H9 (cell line): ENCODE measurements at regions not wholly inside any gene's neighbourhood (a gene's known extent, or its start where the extent isn't known, plus 50 kb on each side); places are given as distances from the start of the nearest gene placed in this dataset.

Source experiments
- DNase-seq: peaks from one replicate; pipeline ENCODE4 v3.0.0-alpha.2; 2017
- H2AFZ ChIP-seq: one replicate; pipeline ENCODE4 v1.6.1; 2013; ENCODE audit warnings: mild to moderate bottlenecking, low read length, control low read depth, moderate library complexity
- H2AK5ac ChIP-seq: 2 replicates; pipeline ENCODE4 v1.6.1; 2013; ENCODE audit warnings: low read length, control low read depth, mixed read lengths; ENCODE audit not compliant: insufficient read length
- H2BK120ac ChIP-seq: one replicate; pipeline ENCODE4 v1.6.1; 2013; ENCODE audit warnings: low read depth, mild to moderate bottlenecking, low read length, control low read depth, inconsistent platforms; ENCODE audit not compliant: poor library complexity, severe bottlenecking
- H2BK12ac ChIP-seq: 2 replicates; pipeline ENCODE4 v1.6.1; 2013; ENCODE audit warnings: low read length, control low read depth, mixed read lengths, low read depth; ENCODE audit not compliant: insufficient read length
- H2BK15ac ChIP-seq: 2 replicates; pipeline ENCODE4 v1.6.1; 2013; ENCODE audit warnings: low read depth, low read length, control low read depth
- H2BK20ac ChIP-seq: one replicate; pipeline ENCODE4 v1.6.1; 2013; ENCODE audit warnings: low read depth, mild to moderate bottlenecking, low read length, control low read depth, inconsistent platforms; ENCODE audit not compliant: poor library complexity, severe bottlenecking
- H2BK5ac ChIP-seq: 2 replicates; pipeline ENCODE4 v1.6.1; 2013; ENCODE audit warnings: low read length, control low read depth, mixed read lengths; ENCODE audit not compliant: insufficient read length
- H3K14ac ChIP-seq: 2 replicates; pipeline ENCODE4 v1.6.1; 2013; ENCODE audit warnings: low read length, control low read depth; ENCODE audit not compliant: insufficient read depth
- H3K18ac ChIP-seq: 2 replicates; pipeline ENCODE4 v1.6.1; 2013; ENCODE audit warnings: low read depth, mild to moderate bottlenecking, mixed read lengths, low read length, control low read depth; ENCODE audit not compliant: insufficient read length
- H3K23ac ChIP-seq: 2 replicates; pipeline ENCODE4 v1.6.1; 2013; ENCODE audit warnings: low read length, control low read depth, mixed read lengths, low read depth; ENCODE audit not compliant: insufficient read length
- H3K23me2 ChIP-seq: 2 replicates; pipeline ENCODE4 v1.6.1; 2013; ENCODE audit warnings: low read depth, mild to moderate bottlenecking, mixed read lengths, low read length, control low read depth; ENCODE audit not compliant: insufficient read length, poor library complexity, severe bottlenecking
- H3K27ac ChIP-seq: 2 replicates; pipeline ENCODE4 v1.5.1; 2013; ENCODE audit warnings: low read length, control low read depth, mixed read lengths, low read depth; ENCODE audit not compliant: insufficient read length
- H3K27me3 ChIP-seq: 2 replicates; pipeline ENCODE4 v1.6.1; 2013; ENCODE audit warnings: low read length, control low read depth, inconsistent platforms; ENCODE audit not compliant: insufficient read depth
- H3K4ac ChIP-seq: 2 replicates; pipeline ENCODE4 v1.6.1; 2013; ENCODE audit warnings: low read depth, mild to moderate bottlenecking, control low read depth, inconsistent platforms, low read length, moderate library complexity
- H3K4me1 ChIP-seq: 2 replicates; pipeline ENCODE4 v1.6.1; 2013; ENCODE audit warnings: low read length, control low read depth, inconsistent platforms; ENCODE audit not compliant: insufficient read depth
- H3K4me2 ChIP-seq: 2 replicates; pipeline ENCODE4 v1.6.1; 2013; ENCODE audit warnings: low read length, control low read depth, mixed read lengths; ENCODE audit not compliant: insufficient read length, insufficient read depth
- H3K56ac ChIP-seq: 2 replicates; pipeline ENCODE4 v1.6.1; 2013; ENCODE audit warnings: low read depth, mild to moderate bottlenecking, mixed read lengths, low read length, control low read depth; ENCODE audit not compliant: insufficient read length
- H3K79me1 ChIP-seq: 2 replicates; pipeline ENCODE4 v1.6.1; 2013; ENCODE audit warnings: low read depth, mild to moderate bottlenecking, moderate library complexity, low read length, control low read depth, inconsistent platforms; ENCODE audit not compliant: insufficient read depth, poor library complexity, severe bottlenecking
- H3K79me2 ChIP-seq: 2 replicates; pipeline ENCODE4 v1.6.1; 2013; ENCODE audit warnings: low read length, control low read depth, inconsistent platforms; ENCODE audit not compliant: insufficient read depth
- H3K9ac ChIP-seq: 2 replicates; pipeline ENCODE4 v1.6.1; 2013; ENCODE audit warnings: low read length, control low read depth, mixed read lengths; ENCODE audit not compliant: insufficient read length; ENCODE audit errors: extremely low read depth
- H3K9me3 ChIP-seq: one replicate; pipeline ENCODE4 v1.6.1; 2013; ENCODE audit warnings: low read depth, low read length, inconsistent platforms; ENCODE audit not compliant: control insufficient read depth
- H3T11ph ChIP-seq: one replicate; pipeline ENCODE4 v1.6.1; 2013; ENCODE audit warnings: mild to moderate bottlenecking, low read length, control low read depth, inconsistent platforms
- H4K20me1 ChIP-seq: one replicate; pipeline ENCODE4 v1.6.1; 2013; ENCODE audit not compliant: control insufficient read depth, insufficient read length, insufficient read depth
- H4K5ac ChIP-seq: 2 replicates; pipeline ENCODE4 v1.6.1; 2013; ENCODE audit warnings: low read depth, mild to moderate bottlenecking, mixed read lengths, low read length, control low read depth; ENCODE audit not compliant: insufficient read length
- H4K8ac ChIP-seq: replicated peaks from 2 replicates; pipeline ENCODE4 v1.6.1; 2013; ENCODE audit warnings: low read length, control low read depth, mixed read lengths, low read depth; ENCODE audit not compliant: insufficient read length
- H4K91ac ChIP-seq: 2 replicates; pipeline ENCODE4 v1.6.1; 2013; ENCODE audit warnings: low read depth, mild to moderate bottlenecking, moderate library complexity, mixed read lengths, low read length, control low read depth; ENCODE audit not compliant: insufficient read length
- H3K27ac Mint-ChIP-seq, 3 experiments: 2 replicates in 2 of 3; 3 replicates in 1 of 3; pipeline ENCODE4 v1.8.0; 2020 to 2021; ENCODE audit warnings: mixed read lengths in 3 of 3, mild to moderate bottlenecking in 1 of 3, moderate library complexity in 1 of 3
- H3K27me3 Mint-ChIP-seq: 2 replicates; pipeline ENCODE4 v1.8.0; 2021; ENCODE audit warnings: low read depth, mild to moderate bottlenecking, moderate library complexity, mixed read lengths
- H3K36me3 Mint-ChIP-seq, 3 experiments: 2 replicates in 2 of 3; 3 replicates in 1 of 3; pipeline ENCODE4 v1.8.0; 2020 to 2021; ENCODE audit warnings: low read depth in 3 of 3, mixed read lengths in 3 of 3; ENCODE audit not compliant: insufficient read depth in 1 of 3
- H3K4me1 Mint-ChIP-seq, 2 experiments: 2 replicates each; pipeline ENCODE4 v1.8.0; 2020; ENCODE audit warnings: mixed read lengths in 2 of 2
- H3K4me3 Mint-ChIP-seq, 2 experiments: 2 replicates in 1 of 2; 3 replicates in 1 of 2; pipeline ENCODE4 v1.8.0; 2020 to 2021; ENCODE audit warnings: mild to moderate bottlenecking in 2 of 2, mixed read lengths in 2 of 2, moderate library complexity in 1 of 2
- H3K9me3 Mint-ChIP-seq, 2 experiments: 2 replicates in 1 of 2; 3 replicates in 1 of 2; pipeline ENCODE4 v1.8.0; 2020; ENCODE audit warnings: mild to moderate bottlenecking in 2 of 2, mixed read lengths in 2 of 2, moderate library complexity in 1 of 2
- CTCF ChIP-seq: fragments of 200-600 bp; sonication (generic); conservative IDR thresholded peaks from 3 replicates; pipeline ENCODE4 v1.8.0; 2021; ENCODE audit warnings: antibody characterized with exemption, mild to moderate bottlenecking
- WGBS: extraction: QIAGEN DNeasy Blood & Tissue Kit; methylation state at CpG from one replicate; pipeline ENCODE4 v1.1.7; 2013; ENCODE audit warnings: missing lambda C conversion rate, low lambda C conversion rate, mixed read lengths; ENCODE audit not compliant: insufficient read length; ENCODE audit errors: extremely low coverage; 5-methylcytosine and 5-hydroxymethylcytosine counted together

- H3K27ac Mint-ChIP-seq = no peak overlapping the region
- Histone ChIP-seq H3K23me2 (no peaks in the 10 kb centered on the region), H3K23ac (no peak overlapping the region), H3K79me1 (no peaks in the 10 kb centered on the region), H3K27ac (no peak overlapping the region), H3K27me3 (no peaks in the 10 kb centered on the region), H3K14ac (no peak overlapping the region), H2BK15ac (no peak overlapping the region), H4K8ac (no peak overlapping the region), H2AFZ (no peak overlapping the region), H2BK20ac (no peak overlapping the region), H2BK120ac (no peak overlapping the region), H3K4me2 (no peak overlapping the region), H3K79me2 (no peaks in the 10 kb centered on the region), H3K9ac (no peak overlapping the region), H3K4ac (no peak overlapping the region), H3K56ac (no peak overlapping the region), H3K9me3 (no peaks in the 10 kb centered on the region), H2BK5ac (no peak overlapping the region), H4K20me1 (no peaks in the 10 kb centered on the region), H2BK12ac (no peak overlapping the region), H3K18ac (no peak overlapping the region), H4K91ac (no peak overlapping the region), H4K5ac (no peak overlapping the region), H3K4me1 (no peaks in the 10 kb centered on the region), H2AK5ac (no peak overlapping the region), H3T11ph (no peak overlapping the region)
- peaks cover 5% of the 10 kb centered on the region for H3K27me3 Mint-ChIP-seq
- H3K4me3 Mint-ChIP-seq = no peak overlapping the region
- WGBS = no CpG with 5 or more reads among the region's 9 CpGs
- peaks cover 11 to 32% of the 10 kb centered on the region in 2 experiments for H3K9me3 Mint-ChIP-seq
- no peak for DNase-seq
- H3K4me1 Mint-ChIP-seq = no peaks in the 10 kb centered on the region
- H3K36me3 Mint-ChIP-seq = peaks cover 0 to 14% (median 0%) of the 10 kb centered on the region in 3 experiments; a peak in 4 of 7 replicates
- TF ChIP-seq CTCF = no peak
Observed at GRCh38 chr18:77635451-77635850, 385.8 kb downstream of the GALR1 start.
